ENCODE measurements at regions not wholly inside any gene's neighbourhood (a gene's known extent, or its start where the extent isn't known, plus 50 kb on each side); places are given as distances from the start of the nearest gene placed in this dataset.

DNA sequence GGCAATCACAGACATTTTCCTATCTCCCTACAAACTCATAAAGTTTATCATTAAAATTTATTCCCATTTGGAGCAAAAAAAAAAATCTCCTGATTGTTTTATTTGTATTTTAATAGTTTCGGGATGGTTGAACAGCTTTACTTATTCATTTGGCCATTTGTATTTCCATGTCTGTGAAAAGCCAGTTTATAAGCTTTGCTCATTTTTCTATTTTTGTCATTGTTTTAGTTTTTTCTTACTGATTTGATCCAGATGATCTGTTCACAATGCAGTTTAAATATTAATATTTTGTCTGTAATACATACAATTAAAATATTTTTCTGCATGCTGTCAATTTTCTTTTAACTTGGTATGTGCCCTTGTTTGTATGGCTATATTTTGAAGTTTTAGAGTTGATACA is 65.2 kb upstream of the CCN2 start:
- TF ChIP-seq GATA1 (IDR thresholded peaks at IDR 0.05; ENCODE audit: low read depth, low read length) (no peak), POLR2A (IDR thresholded peaks at IDR 0.05; ENCODE audit: low read length) (no peak)
- DNase-seq = no peak

DNA sequence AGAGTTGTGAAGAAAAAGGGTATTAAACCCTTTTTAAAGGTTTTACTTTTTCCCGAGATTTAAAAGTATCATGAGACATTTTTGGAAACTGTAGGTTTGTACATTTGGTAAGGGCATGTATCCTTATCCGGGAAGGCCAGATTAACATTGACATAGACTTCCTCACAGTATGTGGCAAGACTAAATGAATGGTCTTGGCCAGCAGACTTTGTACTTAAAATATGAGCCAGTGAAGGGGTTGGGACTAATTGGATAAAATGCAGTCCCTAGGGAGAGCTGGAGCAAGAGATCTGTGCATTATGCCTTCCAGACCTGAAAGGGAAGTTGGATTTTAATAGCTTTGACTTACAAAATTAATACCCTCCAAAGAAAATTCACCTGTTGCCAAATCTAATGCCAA is 60.4 kb upstream of the CCN2 start:
- TF ChIP-seq GATA1 (IDR thresholded peaks at IDR 0.05; ENCODE audit: low read depth, low read length) = no peak
- TF ChIP-seq POLR2A (IDR thresholded peaks at IDR 0.05; ENCODE audit: low read length) = no peak
- no peak for DNase-seq

DNA sequence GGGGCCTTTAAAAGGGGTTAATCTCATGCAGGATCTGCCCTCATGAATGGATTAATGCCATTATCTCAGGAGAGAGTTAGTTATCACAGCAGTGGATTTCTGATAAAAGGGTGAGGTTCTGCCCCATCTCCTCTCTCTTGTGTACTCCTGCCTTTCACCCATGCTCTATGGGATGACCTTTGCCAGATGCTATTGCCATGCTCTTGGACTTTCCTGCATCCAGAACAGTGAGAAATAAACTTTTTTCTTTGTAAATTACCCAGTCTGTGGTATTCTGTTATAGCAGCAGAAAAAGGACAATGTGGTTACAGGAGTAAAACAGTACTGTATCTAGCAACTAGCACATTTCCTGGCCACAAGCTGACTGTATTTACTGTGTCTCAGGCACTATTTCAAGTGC is 58.0 kb upstream of the CCN2 start:
- no peak for TF ChIP-seq GATA1 (IDR thresholded peaks at IDR 0.05; ENCODE audit: low read depth, low read length)
- no peak for TF ChIP-seq POLR2A (IDR thresholded peaks at IDR 0.05; ENCODE audit: low read length)
- DNase-seq = no peak

DNA sequence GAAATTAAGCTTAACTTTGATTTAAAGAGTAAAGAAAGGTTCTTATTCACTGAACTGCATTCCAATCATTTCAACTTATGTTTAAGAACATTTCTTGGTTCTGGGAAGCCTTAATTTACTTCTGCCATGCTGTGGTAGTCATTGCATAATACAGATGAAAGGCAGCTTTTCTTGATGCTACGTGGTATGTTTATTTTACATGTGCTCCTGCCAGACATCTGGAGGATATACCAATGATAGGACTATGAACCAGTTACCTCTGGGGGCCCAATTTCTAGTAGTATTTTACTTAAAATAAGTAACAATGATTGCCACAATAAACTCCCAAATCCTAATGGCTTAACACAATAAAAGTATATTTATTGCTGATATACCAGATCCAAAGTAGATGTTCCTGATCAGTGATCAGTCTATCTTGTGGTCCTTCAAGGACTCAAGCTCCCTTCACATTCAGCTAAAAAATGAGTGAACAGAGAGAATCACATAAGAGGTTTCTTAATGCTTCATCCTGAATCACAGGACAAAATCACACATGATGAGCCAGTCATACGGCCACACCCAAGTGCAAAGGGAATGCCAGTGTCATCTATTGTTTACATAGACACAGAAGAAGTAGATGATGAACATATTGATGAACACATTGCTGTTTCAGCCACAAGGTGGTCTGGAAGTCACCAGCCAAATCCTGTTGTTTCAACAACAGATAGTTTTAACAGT is 56.5 kb upstream of the CCN2 start:
- no peak for TF ChIP-seq POLR2A (IDR thresholded peaks at IDR 0.05; ENCODE audit: low read length)
- no peak for TF ChIP-seq GATA1 (IDR thresholded peaks at IDR 0.05; ENCODE audit: low read depth, low read length)
- DNase-seq = no peak

DNA sequence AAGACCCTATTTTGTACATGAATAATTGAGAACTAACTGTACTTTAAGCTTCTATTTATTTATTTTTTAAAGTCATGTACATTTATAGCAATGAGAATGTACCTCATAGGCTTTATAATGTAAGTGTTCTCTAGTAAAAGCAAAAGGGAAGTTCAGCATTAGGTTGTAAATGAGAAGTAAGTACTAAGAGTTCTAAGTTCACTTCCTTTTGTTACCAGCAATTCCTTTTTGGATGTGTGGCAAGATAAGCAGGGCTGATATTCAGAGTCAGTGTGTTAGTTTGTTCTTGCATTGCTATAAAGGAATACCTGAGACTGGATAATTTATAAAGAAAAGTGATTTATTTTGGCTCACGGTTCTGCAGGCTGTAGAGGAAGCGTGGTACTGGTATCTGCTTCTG is 54.0 kb upstream of the CCN2 start:
- no peak for DNase-seq

DNA sequence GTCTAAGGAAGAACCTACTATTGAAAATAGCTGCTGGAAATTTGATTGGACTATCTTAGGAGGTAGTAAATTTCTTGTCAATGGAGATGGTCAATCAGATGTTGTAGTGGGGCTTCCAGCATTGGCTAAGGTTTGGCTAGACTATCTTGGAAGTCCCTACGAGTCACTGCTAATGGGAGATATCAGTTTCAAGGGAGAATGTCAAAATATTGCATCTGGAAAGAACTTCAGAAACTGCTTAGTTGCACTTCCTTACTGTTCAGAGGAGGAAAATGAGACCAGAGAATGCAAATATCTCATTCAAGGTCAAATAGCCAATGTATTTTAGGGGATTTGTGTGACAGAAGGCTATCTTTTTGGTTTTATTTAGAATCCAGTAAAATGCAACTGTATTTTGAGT is 53.5 kb upstream of the CCN2 start:
- no peak for TF ChIP-seq GATA1 (IDR thresholded peaks at IDR 0.05; ENCODE audit: low read depth, low read length)
- TF ChIP-seq POLR2A (IDR thresholded peaks at IDR 0.05; ENCODE audit: low read length) = no peak
- no peak for DNase-seq

More for the DNA sequence above, 54.0 kb upstream of the CCN2 start:
- TF ChIP-seq POLR2A (IDR thresholded peaks at IDR 0.05; ENCODE audit: low read length) (no peak), GATA1 (IDR thresholded peaks at IDR 0.05; ENCODE audit: low read depth, low read length) (no peak)

DNA sequence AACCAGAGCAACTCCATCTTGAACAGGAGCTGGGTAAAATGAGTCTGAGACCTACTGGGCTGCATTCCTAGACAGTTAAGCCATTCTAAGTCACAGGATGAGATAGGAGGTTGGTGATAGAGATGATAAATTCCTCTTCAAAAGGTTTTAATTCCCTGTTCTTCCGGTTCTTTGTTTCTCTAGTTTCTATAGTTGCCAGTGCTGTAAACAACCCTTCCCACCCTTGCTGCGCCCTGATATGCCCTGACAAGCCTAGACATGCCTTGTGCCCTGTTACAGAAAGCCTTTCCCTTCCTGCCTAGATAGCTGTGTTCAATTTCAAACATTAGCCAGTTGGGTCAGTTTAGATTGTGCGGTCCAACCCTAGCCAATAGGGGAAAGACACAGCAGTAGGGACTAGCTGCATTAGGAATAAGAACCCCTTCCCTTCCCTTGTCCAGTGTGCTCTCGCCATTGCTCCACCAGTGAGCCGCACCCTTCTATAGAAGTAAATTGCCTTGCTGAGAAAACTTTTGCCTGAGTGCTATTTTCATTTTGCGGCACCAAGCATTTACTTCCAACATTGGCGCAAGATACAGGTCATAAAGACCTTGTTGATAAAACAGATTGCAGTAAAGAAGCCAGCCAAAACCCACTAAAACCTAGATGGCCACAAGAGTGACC is 52.5 kb upstream of the CCN2 start:
- no peak for DNase-seq
- TF ChIP-seq POLR2A (IDR thresholded peaks at IDR 0.05; ENCODE audit: low read length) (no peak), GATA1 (IDR thresholded peaks at IDR 0.05; ENCODE audit: low read depth, low read length) (no peak)

All from erythroblast (primary cell).